Calu3 (cell line): ENCODE measurements at regions not wholly inside any gene's neighbourhood (a gene's known extent, or its start where the extent isn't known, plus 50 kb on each side); places are given as distances from the start of the nearest gene placed in this dataset.

Experiments used
- BruUV-seq: library from RNA; stranded (reverse); fragments of 400-500 nt; replicated peaks from 2 replicates; lab custom pipeline; 2021; lab: Mats Ljungman, UMichigan
- CTCF ChIA-PET: fragments of 300-600 bp; sonication (Branson Sonifier 250); formaldehyde crosslinking; loops from one replicate; lab custom pipeline; 2022; ENCODE audit warnings: antibody characterized with exemption; lab: Charles Lee
- DNase-seq: peaks from one replicate; pipeline ENCODE4 v3.0.0; 2022
- H3K27ac Mint-ChIP-seq: one replicate; pipeline ENCODE4 v1.8.0; 2022; ENCODE audit warnings: mixed read lengths; ENCODE audit not compliant: unreplicated experiment
- H3K27me3 Mint-ChIP-seq: one replicate; pipeline ENCODE4 v1.8.0; 2022; ENCODE audit warnings: mixed read lengths; ENCODE audit not compliant: unreplicated experiment
- H3K36me3 Mint-ChIP-seq: one replicate; pipeline ENCODE4 v1.8.0; 2022; ENCODE audit warnings: mild to moderate bottlenecking, moderate library complexity, mixed read lengths; ENCODE audit not compliant: insufficient read depth, unreplicated experiment
- H3K4me1 Mint-ChIP-seq: one replicate; pipeline ENCODE4 v1.8.0; 2022; ENCODE audit warnings: mild to moderate bottlenecking, low read depth, mixed read lengths; ENCODE audit not compliant: unreplicated experiment
- H3K4me3 Mint-ChIP-seq: one replicate; pipeline ENCODE4 v1.8.0; 2022; ENCODE audit warnings: mild to moderate bottlenecking, low read depth, moderate library complexity, mixed read lengths; ENCODE audit not compliant: unreplicated experiment
- H3K9me3 Mint-ChIP-seq: one replicate; pipeline ENCODE4 v1.8.0; 2022; ENCODE audit warnings: low read depth, mixed read lengths; ENCODE audit not compliant: unreplicated experiment
- intact Hi-C: fragments of 100-400 bp; cut with micrococcal nuclease; formaldehyde crosslinking; loops from one replicate; pipeline ENCODE4 v1.10.0; 2022; ENCODE audit not compliant: unreplicated experiment
- TF ChIP-seq, protein P1 (sequence below): fragments of 200-600 bp; IDR thresholded peaks from one replicate; pipeline ENCODE4 v1.8.0; 2022; ENCODE audit warnings: antibody characterized with exemption; ENCODE audit not compliant: unreplicated experiment

DNA sequence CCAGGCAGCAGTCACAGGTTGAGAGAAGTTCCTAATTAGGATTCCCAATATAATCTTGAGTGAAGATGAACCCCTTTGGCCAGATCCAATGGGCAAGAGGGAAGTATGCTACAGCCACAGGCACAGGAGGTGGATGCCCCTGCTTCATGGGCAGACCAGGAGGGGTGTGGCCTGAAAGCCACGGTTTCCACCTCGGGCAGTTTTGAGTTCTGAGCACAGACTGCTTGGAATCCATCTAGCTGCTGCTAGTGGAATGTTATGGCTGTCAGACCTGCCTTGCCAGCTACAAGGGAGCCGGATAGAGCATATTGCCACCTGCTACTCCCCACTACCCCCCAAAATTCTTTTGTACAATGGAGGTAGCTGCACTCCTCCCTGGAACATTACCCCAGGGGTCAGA, 672.9 kb downstream of the HACE1 start:
- CTCF ChIA-PET = no interaction called here

DNA sequence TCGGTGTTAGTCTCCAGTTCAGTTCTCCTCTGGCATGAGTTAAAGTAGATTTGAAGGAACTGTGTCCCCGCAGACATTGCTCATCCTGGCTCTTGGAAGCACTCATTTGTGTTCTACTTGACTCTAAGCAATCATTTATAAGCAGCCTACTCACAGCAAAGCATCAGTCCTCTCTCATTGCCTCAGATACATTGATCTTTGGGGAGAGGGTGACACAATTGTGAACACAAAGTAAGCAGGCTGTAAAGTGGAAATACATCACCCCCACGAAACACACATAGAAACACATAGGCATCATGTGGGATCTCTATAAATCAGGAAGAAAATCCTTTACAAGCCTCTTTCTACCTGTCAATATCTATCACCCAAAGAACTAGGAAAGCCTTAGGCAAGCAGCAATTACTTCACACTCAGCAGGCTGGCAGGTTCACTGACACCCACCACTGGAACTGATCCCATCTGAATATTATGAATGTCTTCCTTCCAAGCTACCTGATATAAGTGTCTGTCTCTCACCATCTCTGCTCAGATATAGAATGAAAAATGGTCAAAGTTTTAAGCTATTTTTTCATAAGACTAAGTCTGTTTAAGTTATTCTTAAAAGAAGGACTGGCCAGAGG, 675.8 kb downstream of the HACE1 start:
- no peaks in the 10 kb centered on the region for H3K36me3 Mint-ChIP-seq
- TF ChIP-seq, protein P1, sequence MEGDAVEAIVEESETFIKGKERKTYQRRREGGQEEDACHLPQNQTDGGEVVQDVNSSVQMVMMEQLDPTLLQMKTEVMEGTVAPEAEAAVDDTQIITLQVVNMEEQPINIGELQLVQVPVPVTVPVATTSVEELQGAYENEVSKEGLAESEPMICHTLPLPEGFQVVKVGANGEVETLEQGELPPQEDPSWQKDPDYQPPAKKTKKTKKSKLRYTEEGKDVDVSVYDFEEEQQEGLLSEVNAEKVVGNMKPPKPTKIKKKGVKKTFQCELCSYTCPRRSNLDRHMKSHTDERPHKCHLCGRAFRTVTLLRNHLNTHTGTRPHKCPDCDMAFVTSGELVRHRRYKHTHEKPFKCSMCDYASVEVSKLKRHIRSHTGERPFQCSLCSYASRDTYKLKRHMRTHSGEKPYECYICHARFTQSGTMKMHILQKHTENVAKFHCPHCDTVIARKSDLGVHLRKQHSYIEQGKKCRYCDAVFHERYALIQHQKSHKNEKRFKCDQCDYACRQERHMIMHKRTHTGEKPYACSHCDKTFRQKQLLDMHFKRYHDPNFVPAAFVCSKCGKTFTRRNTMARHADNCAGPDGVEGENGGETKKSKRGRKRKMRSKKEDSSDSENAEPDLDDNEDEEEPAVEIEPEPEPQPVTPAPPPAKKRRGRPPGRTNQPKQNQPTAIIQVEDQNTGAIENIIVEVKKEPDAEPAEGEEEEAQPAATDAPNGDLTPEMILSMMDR = no peak
- intact Hi-C loops = no loop called here
- DNase-seq = no peak
- BruUV-seq = no TSS peak
- no peaks in the 10 kb centered on the region for H3K9me3 Mint-ChIP-seq
- H3K4me1 Mint-ChIP-seq = no peaks in the 10 kb centered on the region
- no peak overlapping the region for H3K27ac Mint-ChIP-seq
- CTCF ChIA-PET = no interaction called here
- H3K27me3 Mint-ChIP-seq = no peaks in the 10 kb centered on the region
- H3K4me3 Mint-ChIP-seq = no peak overlapping the region

More for the DNA sequence above, 672.9 kb downstream of the HACE1 start:
- H3K27ac Mint-ChIP-seq = no peak overlapping the region
- no peaks in the 10 kb centered on the region for H3K4me1 Mint-ChIP-seq
- DNase-seq = no peak
- no TSS peak for BruUV-seq
- TF ChIP-seq, protein P1 = no peak
- H3K4me3 Mint-ChIP-seq = no peak overlapping the region
- intact Hi-C loops = no loop called here
- no peaks in the 10 kb centered on the region for H3K9me3 Mint-ChIP-seq
- no peaks in the 10 kb centered on the region for H3K27me3 Mint-ChIP-seq
- H3K36me3 Mint-ChIP-seq = no peaks in the 10 kb centered on the region

- Mint-ChIP-seq H3K4me3 (no peak overlapping the region), H3K4me1 (no peaks in the 10 kb centered on the region), H3K9me3 (no peaks in the 10 kb centered on the region), H3K36me3 (no peaks in the 10 kb centered on the region), H3K27ac (no peak overlapping the region), H3K27me3 (no peaks in the 10 kb centered on the region)
- no peak for DNase-seq
- CTCF ChIA-PET = no interaction called here
- TF ChIP-seq, protein P1 = no peak
- BruUV-seq = no TSS peak
- intact Hi-C loops = no loop called here
These were observed 676.9 kb downstream of the HACE1 start for GRCh38 chr6:104182811-104183210.

DNA sequence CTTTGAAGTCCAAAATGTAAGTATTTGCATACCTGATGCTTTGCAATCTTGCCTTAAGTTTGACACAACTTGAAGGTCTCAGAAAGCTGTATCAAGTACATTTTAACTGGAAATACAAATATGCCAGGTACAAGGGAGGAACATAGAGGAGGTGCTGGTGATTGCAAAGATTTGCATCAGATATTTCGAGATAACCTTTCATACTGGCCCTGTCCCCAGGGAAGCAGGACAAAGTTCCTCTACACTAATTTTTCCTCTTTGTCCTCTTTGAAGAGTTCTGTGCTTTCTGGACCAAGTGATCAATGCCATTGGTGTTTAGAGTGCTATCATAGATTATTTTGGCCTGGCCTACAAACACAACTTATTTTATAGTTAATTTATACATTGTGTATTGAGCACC, 686.1 kb downstream of the HACE1 start:
- CTCF ChIA-PET = no interaction called here
- Mint-ChIP-seq H3K4me1 (peaks cover 8% of the 10 kb centered on the region), H3K9me3 (no peaks in the 10 kb centered on the region), H3K4me3 (no peak overlapping the region), H3K27me3 (no peaks in the 10 kb centered on the region), H3K36me3 (no peaks in the 10 kb centered on the region), H3K27ac (no peak overlapping the region)
- intact Hi-C loops = no loop called here
- no TSS peak for BruUV-seq
- no peak for DNase-seq
- TF ChIP-seq, protein P1 = no peak
